ENCODE measurements at regions not wholly inside any gene's neighbourhood (a gene's known extent, or its start where the extent isn't known, plus 50 kb on each side); places are given as distances from the start of the nearest gene placed in this dataset.

DNA sequence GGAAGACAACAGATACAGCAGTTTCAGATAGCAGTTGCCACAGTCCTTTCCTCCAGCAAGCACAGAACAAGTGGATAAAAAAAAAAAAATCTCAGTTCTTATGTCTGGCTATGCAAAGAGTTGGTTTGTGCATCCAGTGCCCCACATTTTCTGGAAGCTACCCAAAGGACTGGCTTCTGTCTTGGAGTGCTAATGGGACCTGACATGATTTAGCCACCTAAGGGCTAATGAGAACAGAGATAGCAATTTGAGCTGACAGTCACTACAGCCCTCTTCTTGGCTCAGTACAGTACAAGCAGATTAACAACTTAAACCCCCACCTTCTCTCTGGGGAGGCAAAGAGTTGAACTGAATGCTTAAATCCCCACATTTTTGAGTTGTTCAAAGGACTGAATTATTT lies 976.8 kb downstream of the TBC1D32 start:
- intact Hi-C loops (cut with DNase I) = no loop called here
- H3K27me3 ChIP-seq = no peaks in the 10 kb centered on the region
- H3K27ac ChIP-seq = no peak overlapping the region
- H3K9me3 ChIP-seq = peaks cover 0 to 8% (median 1%) of the 10 kb centered on the region in 4 donors
- no peaks in the 10 kb centered on the region for H3K4me1 ChIP-seq
- H3K4me3 ChIP-seq = no peak overlapping the region
- DNase-seq = no peak
- TF ChIP-seq EP300 (IDR thresholded peaks at IDR 0.05) (no peak), POLR2A (IDR thresholded peaks at IDR 0.05) (no peak), POLR2AphosphoS5 (IDR thresholded peaks at IDR 0.05) (no peak)
- TF ChIP-seq, protein P1, sequence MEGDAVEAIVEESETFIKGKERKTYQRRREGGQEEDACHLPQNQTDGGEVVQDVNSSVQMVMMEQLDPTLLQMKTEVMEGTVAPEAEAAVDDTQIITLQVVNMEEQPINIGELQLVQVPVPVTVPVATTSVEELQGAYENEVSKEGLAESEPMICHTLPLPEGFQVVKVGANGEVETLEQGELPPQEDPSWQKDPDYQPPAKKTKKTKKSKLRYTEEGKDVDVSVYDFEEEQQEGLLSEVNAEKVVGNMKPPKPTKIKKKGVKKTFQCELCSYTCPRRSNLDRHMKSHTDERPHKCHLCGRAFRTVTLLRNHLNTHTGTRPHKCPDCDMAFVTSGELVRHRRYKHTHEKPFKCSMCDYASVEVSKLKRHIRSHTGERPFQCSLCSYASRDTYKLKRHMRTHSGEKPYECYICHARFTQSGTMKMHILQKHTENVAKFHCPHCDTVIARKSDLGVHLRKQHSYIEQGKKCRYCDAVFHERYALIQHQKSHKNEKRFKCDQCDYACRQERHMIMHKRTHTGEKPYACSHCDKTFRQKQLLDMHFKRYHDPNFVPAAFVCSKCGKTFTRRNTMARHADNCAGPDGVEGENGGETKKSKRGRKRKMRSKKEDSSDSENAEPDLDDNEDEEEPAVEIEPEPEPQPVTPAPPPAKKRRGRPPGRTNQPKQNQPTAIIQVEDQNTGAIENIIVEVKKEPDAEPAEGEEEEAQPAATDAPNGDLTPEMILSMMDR (IDR thresholded peaks at IDR 0.05) = no peak
- no peaks in the 10 kb centered on the region for H3K36me3 ChIP-seq

- Histone ChIP-seq H3K4me1 (no peaks in the 10 kb centered on the region), H3K27me3 (no peaks in the 10 kb centered on the region), H3K36me3 (no peaks in the 10 kb centered on the region), H3K9me3 (peaks cover 0 to 8% (median 1%) of the 10 kb centered on the region in 4 donors), H3K27ac (no peak overlapping the region), H3K4me3 (no peak overlapping the region)
- WGBS, 2 donors = 81 to 89% methylated on average over 1 of the region's 1 CpG
- intact Hi-C loops (cut with DNase I) = no loop called here
- DNase-seq = no peak
- TF ChIP-seq, protein P1 (IDR thresholded peaks at IDR 0.05) = no peak
- TF ChIP-seq EP300 (IDR thresholded peaks at IDR 0.05) (no peak), POLR2A (IDR thresholded peaks at IDR 0.05) (no peak), POLR2AphosphoS5 (IDR thresholded peaks at IDR 0.05) (no peak)
These were observed 978.5 kb downstream of the TBC1D32 start for GRCh38 chr6:120355822-120356221.

DNA sequence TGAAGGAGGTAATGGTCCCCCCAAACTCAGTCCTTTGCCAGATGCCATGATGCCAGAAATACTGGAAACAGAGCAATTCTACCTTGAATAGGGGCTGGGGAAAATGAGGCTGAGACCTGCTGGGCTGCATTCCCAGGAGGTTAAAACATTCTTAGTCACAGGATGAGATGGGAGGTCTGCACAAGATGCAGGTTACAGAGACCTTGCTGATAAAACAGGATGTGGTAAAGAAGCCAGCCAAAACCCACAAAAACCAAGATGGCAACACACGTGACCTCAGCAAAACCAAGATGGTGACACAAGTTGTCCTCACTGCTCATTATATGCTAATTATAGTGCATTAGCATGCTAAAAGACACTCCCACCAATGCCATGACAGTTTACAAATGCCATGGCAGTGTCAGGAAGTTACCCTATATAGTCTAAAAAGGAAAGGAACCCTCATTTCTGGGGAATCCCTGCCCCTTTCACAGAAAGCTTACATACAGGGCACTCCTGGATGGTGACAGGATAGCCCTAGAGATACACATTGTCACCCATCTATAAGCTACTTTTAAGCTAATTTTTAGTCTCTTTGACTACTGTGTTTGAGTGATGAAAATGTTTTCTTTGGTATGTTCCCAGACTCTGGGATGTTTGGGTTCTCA lies 979.7 kb downstream of the TBC1D32 start:
- Histone ChIP-seq H3K27ac (no peak overlapping the region), H3K27me3 (no peaks in the 10 kb centered on the region), H3K4me1 (no peaks in the 10 kb centered on the region), H3K9me3 (peaks cover 0 to 6% (median 1%) of the 10 kb centered on the region in 4 donors), H3K4me3 (no peak overlapping the region), H3K36me3 (no peaks in the 10 kb centered on the region)
- TF ChIP-seq POLR2A (IDR thresholded peaks at IDR 0.05) (no peak), EP300 (IDR thresholded peaks at IDR 0.05) (no peak), POLR2AphosphoS5 (IDR thresholded peaks at IDR 0.05) (no peak)
- WGBS, 2 donors = 49 to 73% methylated on average over 1 of the region's 1 CpG
- DNase-seq = no peak
- intact Hi-C loops (cut with DNase I) = no loop called here

DNA sequence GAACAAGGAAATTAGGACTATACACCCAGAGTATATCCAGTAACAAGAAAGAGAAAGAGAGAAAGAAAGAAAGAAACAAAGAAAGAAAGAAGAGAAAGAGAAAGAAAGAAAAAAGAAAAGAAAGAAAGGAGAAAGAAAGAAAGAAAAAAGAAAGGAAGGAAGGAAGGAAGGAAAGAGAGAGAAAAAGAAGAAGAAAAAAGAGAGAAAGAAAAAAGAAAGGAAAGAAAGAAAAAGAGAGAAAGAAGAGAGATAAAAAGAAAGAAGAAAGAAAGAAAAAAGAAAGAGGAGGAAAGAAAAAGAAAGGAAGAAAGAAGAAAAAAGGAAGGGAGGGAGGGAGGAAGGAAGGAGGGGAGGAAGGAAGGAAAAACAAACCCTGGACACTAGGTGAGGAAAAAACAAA lies 981.8 kb downstream of the TBC1D32 start:
- TF ChIP-seq POLR2AphosphoS5 (IDR thresholded peaks at IDR 0.05) (no peak), EP300 (IDR thresholded peaks at IDR 0.05) (no peak), POLR2A (IDR thresholded peaks at IDR 0.05) (no peak)
- TF ChIP-seq, protein P1 (IDR thresholded peaks at IDR 0.05) = no peak
- no peak overlapping the region for H3K4me3 ChIP-seq
- no peaks in the 10 kb centered on the region for H3K9me3 ChIP-seq
- no peak for DNase-seq
- no peaks in the 10 kb centered on the region for H3K4me1 ChIP-seq
- no peaks in the 10 kb centered on the region for H3K27me3 ChIP-seq
- H3K36me3 ChIP-seq = no peaks in the 10 kb centered on the region
- H3K27ac ChIP-seq = no peak overlapping the region
- intact Hi-C loops (cut with DNase I) = no loop called here

DNA sequence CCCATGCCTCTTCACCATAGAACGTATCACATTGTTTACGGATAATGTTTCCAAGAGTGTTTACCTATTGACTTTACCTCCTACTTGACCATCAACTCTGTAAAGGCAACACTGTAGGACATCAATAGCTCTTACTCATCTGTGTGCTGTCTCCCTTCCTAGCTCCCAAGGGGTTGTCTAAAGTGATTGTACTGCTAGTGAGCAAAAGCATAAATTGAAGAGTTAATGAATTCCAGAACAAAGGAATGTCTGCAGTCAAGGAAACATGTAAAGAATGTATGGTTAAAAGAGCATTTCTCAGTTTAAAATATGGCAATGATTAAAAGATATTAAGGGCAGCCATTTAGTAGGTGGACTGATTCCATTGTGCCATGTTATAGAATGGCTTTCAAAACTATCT lies 985.4 kb downstream of the TBC1D32 start:
- Histone ChIP-seq H3K4me3 (no peak overlapping the region), H3K27me3 (no peaks in the 10 kb centered on the region), H3K36me3 (no peaks in the 10 kb centered on the region), H3K27ac (no peak overlapping the region), H3K4me1 (no peaks in the 10 kb centered on the region), H3K9me3 (no peaks in the 10 kb centered on the region)
- intact Hi-C loops (cut with DNase I) = no loop called here
- DNase-seq = no peak
- TF ChIP-seq EP300 (IDR thresholded peaks at IDR 0.05) (no peak), POLR2A (IDR thresholded peaks at IDR 0.05) (no peak), POLR2AphosphoS5 (IDR thresholded peaks at IDR 0.05) (no peak)
- TF ChIP-seq, protein P1 (IDR thresholded peaks at IDR 0.05) = no peak
- 83 to 89% methylated on average over 2 of the region's 2 CpGs for WGBS, 2 donors

All from sigmoid colon (tissue), 6 donors.